ENCODE measurements at regions not wholly inside any gene's neighbourhood (a gene's known extent, or its start where the extent isn't known, plus 50 kb on each side); places are given as distances from the start of the nearest gene placed in this dataset.

- no peak for TF ChIP-seq CTCF (IDR thresholded peaks at IDR 0.05; ENCODE audit: low read depth, low read length, poor library complexity, severe bottlenecking)
- no peak for TF ChIP-seq EZH2phosphoT487 (IDR thresholded peaks at IDR 0.05; ENCODE audit: borderline replicate concordance, low read length)
Measured at GRCh38 chr20:48270885-48271284, 485.6 kb upstream of the SULF2 start.
